ENCODE measurements at regions not wholly inside any gene's neighbourhood (a gene's known extent, or its start where the extent isn't known, plus 50 kb on each side); places are given as distances from the start of the nearest gene placed in this dataset.
"Not testable (repeated sequence)": the region's sequence is repeated elsewhere in the genome, so short reads cannot be mapped to it uniquely, and the experiment has no call there.

GRCh38 chr6:4725136-4725760 lies 51.0 kb upstream of the CDYL start:
- peaks cover 14% of the 10 kb centered on the region for H3K27me3 Mint-ChIP-seq (ENCODE audit: low read depth)
- not testable (repeated sequence) for H3K4me3 Mint-ChIP-seq; H3K36me3 Mint-ChIP-seq (ENCODE audit: low read depth); H3K27ac Mint-ChIP-seq; H3K4me1 Mint-ChIP-seq (ENCODE audit: low read depth); H3K9me3 Mint-ChIP-seq

DNA sequence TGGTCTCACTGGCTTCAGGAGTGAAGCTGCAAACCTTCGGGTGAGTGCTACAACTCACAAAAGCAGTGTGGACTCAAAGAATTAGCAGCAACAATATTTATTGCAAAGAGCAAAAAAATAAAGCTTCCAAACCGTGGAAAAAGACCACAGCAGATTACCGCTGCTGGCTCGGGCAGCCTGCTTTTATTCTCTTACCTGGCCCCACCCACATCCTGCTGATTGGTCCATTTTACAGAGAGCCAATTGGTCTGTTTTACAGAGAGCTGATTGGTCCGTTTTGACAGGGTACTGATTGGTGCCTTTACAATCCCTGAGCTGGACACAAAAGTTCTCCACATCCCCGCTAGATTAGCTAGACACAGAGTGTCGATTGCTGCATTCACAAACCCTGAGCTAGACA lies 51.5 kb upstream of the CDYL start:
- H3K36me3 Mint-ChIP-seq (ENCODE audit: low read depth); H3K9me3 Mint-ChIP-seq; H3K4me1 Mint-ChIP-seq (ENCODE audit: low read depth); H3K27ac Mint-ChIP-seq; H3K4me3 Mint-ChIP-seq: not testable (repeated sequence)
- H3K27me3 Mint-ChIP-seq (ENCODE audit: low read depth), result peaks cover 14% of the 10 kb centered on the region

- peaks cover 6% of the 10 kb centered on the region for H3K4me1 Mint-ChIP-seq (ENCODE audit: low read depth)
- H3K4me3 Mint-ChIP-seq, result no peak overlapping the region
- no peaks in the 10 kb centered on the region for H3K36me3 Mint-ChIP-seq (ENCODE audit: low read depth)
- H3K27me3 Mint-ChIP-seq (ENCODE audit: low read depth), result peaks cover 8% of the 10 kb centered on the region
- H3K9me3 Mint-ChIP-seq, result no peaks in the 10 kb centered on the region
- no peak overlapping the region for H3K27ac Mint-ChIP-seq
These were observed 52.8 kb upstream of the CDYL start for GRCh38 chr6:4723383-4723782.

GRCh38 chr6:4721368-4721767 lies 54.8 kb upstream of the CDYL start:
- not testable (repeated sequence) for H3K9me3 Mint-ChIP-seq; H3K4me1 Mint-ChIP-seq (ENCODE audit: low read depth); H3K4me3 Mint-ChIP-seq; H3K27ac Mint-ChIP-seq; H3K27me3 Mint-ChIP-seq (ENCODE audit: low read depth); H3K36me3 Mint-ChIP-seq (ENCODE audit: low read depth)

- no peak overlapping the region for H3K27ac Mint-ChIP-seq
- peaks cover 12% of the 10 kb centered on the region for H3K9me3 Mint-ChIP-seq
- H3K27me3 Mint-ChIP-seq (ENCODE audit: low read depth), result peaks cover 5% of the 10 kb centered on the region
- no peaks in the 10 kb centered on the region for H3K36me3 Mint-ChIP-seq (ENCODE audit: low read depth)
- no peaks in the 10 kb centered on the region for H3K4me1 Mint-ChIP-seq (ENCODE audit: low read depth)
- H3K4me3 Mint-ChIP-seq, result no peak overlapping the region
These were observed 56.7 kb upstream of the CDYL start for GRCh38 chr6:4719491-4719890.

GRCh38 chr6:4717856-4718255 lies 58.3 kb upstream of the CDYL start:
- Mint-ChIP-seq H3K27ac (no peak overlapping the region), H3K9me3 (peaks cover 12% of the 10 kb centered on the region), H3K36me3 (ENCODE audit: low read depth) (no peaks in the 10 kb centered on the region), H3K27me3 (ENCODE audit: low read depth) (peaks cover 5% of the 10 kb centered on the region), H3K4me1 (ENCODE audit: low read depth) (no peaks in the 10 kb centered on the region), H3K4me3 (no peak overlapping the region)

GRCh38 chr6:4717124-4717523 lies 59.1 kb upstream of the CDYL start:
- H3K9me3 Mint-ChIP-seq, result peaks cover 12% of the 10 kb centered on the region
- no peak overlapping the region for H3K27ac Mint-ChIP-seq

DNA sequence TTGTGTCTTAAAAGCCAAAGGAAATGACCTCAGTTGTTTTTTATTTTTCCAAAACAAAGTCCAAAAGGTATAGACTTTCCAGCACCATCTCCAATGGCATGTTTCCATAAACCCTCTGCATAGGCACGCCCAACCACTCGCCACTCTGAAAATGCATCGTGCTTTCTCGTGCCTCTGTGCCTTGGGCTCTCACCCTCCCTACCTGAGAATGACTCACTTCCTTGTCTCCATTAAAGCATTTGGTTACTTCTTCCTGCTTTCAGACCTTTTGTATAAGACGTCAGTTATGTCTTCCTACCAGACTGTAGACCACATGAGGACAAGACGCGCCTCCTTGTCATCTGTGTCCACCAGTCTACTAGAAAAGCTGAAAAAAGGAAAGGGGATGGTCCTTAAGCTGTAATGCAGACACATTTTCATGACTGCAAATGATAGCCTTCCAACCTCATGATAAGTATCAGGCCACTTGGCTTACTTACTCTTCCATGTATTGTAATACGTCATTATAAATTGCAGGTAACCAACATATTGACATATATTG lies 61.2 kb upstream of the CDYL start:
- no peaks in the 10 kb centered on the region for H3K4me1 Mint-ChIP-seq (ENCODE audit: low read depth)

More at GRCh38 chr6:4717124-4717523, 59.1 kb upstream of the CDYL start:
- no peaks in the 10 kb centered on the region for H3K4me1 Mint-ChIP-seq (ENCODE audit: low read depth)
- no peaks in the 10 kb centered on the region for H3K36me3 Mint-ChIP-seq (ENCODE audit: low read depth)
- H3K4me3 Mint-ChIP-seq, result no peak overlapping the region
- peaks cover 5% of the 10 kb centered on the region for H3K27me3 Mint-ChIP-seq (ENCODE audit: low read depth)

GRCh38 chr6:4712291-4712690 lies 63.9 kb upstream of the CDYL start:
- H3K4me1 Mint-ChIP-seq (ENCODE audit: low read depth), result no peaks in the 10 kb centered on the region
- H3K9me3 Mint-ChIP-seq, result peaks cover 12% of the 10 kb centered on the region
- H3K4me3 Mint-ChIP-seq, result no peak overlapping the region
- H3K27me3 Mint-ChIP-seq (ENCODE audit: low read depth), result no peaks in the 10 kb centered on the region
- no peaks in the 10 kb centered on the region for H3K36me3 Mint-ChIP-seq (ENCODE audit: low read depth)
- no peak overlapping the region for H3K27ac Mint-ChIP-seq

More for the DNA sequence above, 61.2 kb upstream of the CDYL start:
- Mint-ChIP-seq H3K27me3 (ENCODE audit: low read depth) (no peaks in the 10 kb centered on the region), H3K27ac (no peak overlapping the region), H3K4me3 (no peak overlapping the region), H3K9me3 (peaks cover 12% of the 10 kb centered on the region), H3K36me3 (ENCODE audit: low read depth) (no peaks in the 10 kb centered on the region)

DNA sequence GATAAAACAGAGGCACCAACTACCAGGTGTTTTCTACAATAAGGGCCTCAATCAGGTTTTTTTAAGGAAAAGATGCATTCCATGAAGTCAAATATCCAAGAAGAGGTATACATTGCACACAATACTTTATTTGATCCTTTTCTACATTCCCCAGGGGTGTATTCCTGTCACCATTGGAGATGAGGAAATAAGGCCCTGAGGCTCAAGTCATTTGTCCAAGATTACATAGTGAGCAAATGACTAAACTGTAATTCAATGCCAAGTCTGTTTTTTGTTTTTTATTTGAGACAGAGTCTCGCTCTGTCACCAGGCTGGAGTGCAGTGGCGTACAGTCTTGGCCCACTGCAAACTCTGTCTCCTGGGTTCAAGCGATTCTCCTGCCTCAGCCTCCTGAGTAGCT lies 69.2 kb upstream of the CDYL start:
- H3K9me3 Mint-ChIP-seq, result no peaks in the 10 kb centered on the region

GRCh38 chr6:4705809-4706208 lies 70.4 kb upstream of the CDYL start:
- H3K36me3 Mint-ChIP-seq (ENCODE audit: low read depth), result no peaks in the 10 kb centered on the region
- H3K9me3 Mint-ChIP-seq, result no peaks in the 10 kb centered on the region
- H3K27me3 Mint-ChIP-seq (ENCODE audit: low read depth), result no peaks in the 10 kb centered on the region
- H3K27ac Mint-ChIP-seq, result no peak overlapping the region
- no peak overlapping the region for H3K4me3 Mint-ChIP-seq
- H3K4me1 Mint-ChIP-seq (ENCODE audit: low read depth), result no peaks in the 10 kb centered on the region

More for the DNA sequence above, 69.2 kb upstream of the CDYL start:
- H3K27me3 Mint-ChIP-seq (ENCODE audit: low read depth), result no peaks in the 10 kb centered on the region
- H3K4me3 Mint-ChIP-seq, result no peak overlapping the region
- H3K27ac Mint-ChIP-seq, result no peak overlapping the region
- no peaks in the 10 kb centered on the region for H3K36me3 Mint-ChIP-seq (ENCODE audit: low read depth)
- no peaks in the 10 kb centered on the region for H3K4me1 Mint-ChIP-seq (ENCODE audit: low read depth)

- Mint-ChIP-seq H3K4me3 (no peak overlapping the region), H3K36me3 (ENCODE audit: low read depth) (no peaks in the 10 kb centered on the region), H3K9me3 (no peaks in the 10 kb centered on the region)
These were observed 72.8 kb upstream of the CDYL start for GRCh38 chr6:4703382-4703781.

GRCh38 chr6:4698901-4699659 lies 77.1 kb upstream of the CDYL start:
- no peaks in the 10 kb centered on the region for H3K36me3 Mint-ChIP-seq (ENCODE audit: low read depth)
- H3K27me3 Mint-ChIP-seq (ENCODE audit: low read depth), result no peaks in the 10 kb centered on the region
- no peak overlapping the region for H3K27ac Mint-ChIP-seq
- H3K9me3 Mint-ChIP-seq, result peaks cover 3% of the 10 kb centered on the region
- no peaks in the 10 kb centered on the region for H3K4me1 Mint-ChIP-seq (ENCODE audit: low read depth)
- H3K4me3 Mint-ChIP-seq, result no peak overlapping the region

More at GRCh38 chr6:4703382-4703781, 72.8 kb upstream of the CDYL start:
- H3K27me3 Mint-ChIP-seq (ENCODE audit: low read depth), result no peaks in the 10 kb centered on the region
- H3K27ac Mint-ChIP-seq, result no peak overlapping the region
- no peaks in the 10 kb centered on the region for H3K4me1 Mint-ChIP-seq (ENCODE audit: low read depth)

DNA sequence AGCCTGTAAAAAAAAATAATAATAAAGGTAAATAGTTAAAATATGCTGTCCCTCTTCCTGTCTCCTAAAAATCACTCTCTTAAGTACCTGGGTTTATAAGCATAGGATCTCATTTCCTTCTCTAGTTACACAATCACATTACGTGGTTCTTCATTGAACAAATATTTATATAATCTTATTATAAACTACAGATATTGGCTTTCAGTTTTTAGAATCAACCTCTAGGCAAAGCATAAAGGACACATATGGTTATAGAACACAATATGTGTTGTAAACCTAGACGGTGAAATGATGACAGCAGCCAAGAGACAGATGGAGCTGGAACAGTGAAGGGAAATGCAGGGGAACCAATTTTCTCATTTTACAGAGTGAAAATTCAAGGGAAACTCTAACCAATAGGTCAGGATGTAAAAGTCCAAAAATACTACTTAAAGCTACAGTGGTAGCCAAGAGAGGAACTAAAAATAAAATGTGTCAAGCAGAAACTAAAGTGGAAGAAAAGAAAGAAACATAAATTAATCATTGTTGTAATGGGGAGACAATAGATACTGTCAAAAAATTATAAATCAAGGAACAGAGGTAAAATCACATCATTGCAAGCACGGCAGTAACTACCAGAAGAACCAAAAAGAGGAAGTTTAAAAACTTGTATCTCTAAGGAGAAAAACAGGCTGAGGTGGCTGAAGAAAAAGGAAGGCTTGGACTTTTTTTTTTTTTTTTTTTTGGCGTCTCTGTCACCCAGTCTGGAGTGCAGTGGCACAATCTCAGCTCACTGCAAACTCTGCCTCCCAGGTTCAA lies 82.8 kb upstream of the CDYL start:
- Mint-ChIP-seq H3K27me3 (ENCODE audit: low read depth) (peaks cover 5% of the 10 kb centered on the region), H3K36me3 (ENCODE audit: low read depth) (no peaks in the 10 kb centered on the region), H3K4me1 (ENCODE audit: low read depth) (no peaks in the 10 kb centered on the region), H3K4me3 (no peak overlapping the region), H3K9me3 (peaks cover 7% of the 10 kb centered on the region), H3K27ac (no peak overlapping the region)
